Gastrocnemius medialis (tissue), 4 donors: ENCODE measurements at regions not wholly inside any gene's neighbourhood (a gene's known extent, or its start where the extent isn't known, plus 50 kb on each side); places are given as distances from the start of the nearest gene placed in this dataset.

ENCODE experiments used
- POLR2A ChIP-seq, 2 donors: fragments of 450-650 bp; IDR thresholded peaks; one replicate each; pipeline ENCODE4 v1.6.1; 2017; ENCODE audit warnings: antibody characterized with exemption in 2 of 2, mild to moderate bottlenecking in 2 of 2, moderate library complexity in 2 of 2
- TF ChIP-seq, protein P1 (sequence below), 5 experiments: fragments of 450-650 bp in 3 of 5; fragments of 200-600 bp in 2 of 5; sonication (generic) in 2 of 5; IDR thresholded peaks in 4 of 5; conservative IDR thresholded peaks in 1 of 5; 1 replicate in 4 of 5; 2 replicates in 1 of 5; pipeline ENCODE4 v1.5.1; 2016 to 2019; ENCODE audit warnings: antibody characterized with exemption in 5 of 5, mild to moderate bottlenecking in 3 of 5, moderate library complexity in 3 of 5

DNA sequence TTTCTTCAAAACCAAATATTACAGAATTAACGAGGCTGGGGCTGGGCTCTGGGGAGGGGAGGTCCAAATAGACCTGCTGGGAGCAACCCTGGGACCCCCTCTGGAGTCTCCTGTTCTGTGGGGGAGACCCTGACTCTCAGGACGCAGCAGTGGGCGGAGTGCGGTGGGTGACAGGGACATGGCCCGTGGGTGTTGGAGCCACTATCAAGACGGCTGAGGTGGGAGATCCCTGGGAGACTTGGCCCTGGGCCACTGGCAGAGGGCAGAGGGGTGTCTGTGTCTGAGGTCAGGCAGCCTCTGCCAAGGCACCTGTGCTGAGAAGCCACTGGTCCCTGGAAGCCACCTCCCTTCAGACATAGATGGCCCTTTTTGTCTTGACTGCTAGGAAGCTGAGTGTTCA, 79.5 kb upstream of the CTDP1 start:
- no peak for TF ChIP-seq POLR2A (IDR thresholded peaks at IDR 0.05)
- TF ChIP-seq, protein P1, sequence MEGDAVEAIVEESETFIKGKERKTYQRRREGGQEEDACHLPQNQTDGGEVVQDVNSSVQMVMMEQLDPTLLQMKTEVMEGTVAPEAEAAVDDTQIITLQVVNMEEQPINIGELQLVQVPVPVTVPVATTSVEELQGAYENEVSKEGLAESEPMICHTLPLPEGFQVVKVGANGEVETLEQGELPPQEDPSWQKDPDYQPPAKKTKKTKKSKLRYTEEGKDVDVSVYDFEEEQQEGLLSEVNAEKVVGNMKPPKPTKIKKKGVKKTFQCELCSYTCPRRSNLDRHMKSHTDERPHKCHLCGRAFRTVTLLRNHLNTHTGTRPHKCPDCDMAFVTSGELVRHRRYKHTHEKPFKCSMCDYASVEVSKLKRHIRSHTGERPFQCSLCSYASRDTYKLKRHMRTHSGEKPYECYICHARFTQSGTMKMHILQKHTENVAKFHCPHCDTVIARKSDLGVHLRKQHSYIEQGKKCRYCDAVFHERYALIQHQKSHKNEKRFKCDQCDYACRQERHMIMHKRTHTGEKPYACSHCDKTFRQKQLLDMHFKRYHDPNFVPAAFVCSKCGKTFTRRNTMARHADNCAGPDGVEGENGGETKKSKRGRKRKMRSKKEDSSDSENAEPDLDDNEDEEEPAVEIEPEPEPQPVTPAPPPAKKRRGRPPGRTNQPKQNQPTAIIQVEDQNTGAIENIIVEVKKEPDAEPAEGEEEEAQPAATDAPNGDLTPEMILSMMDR (IDR thresholded peaks at IDR 0.05 in 4 of 5, conservative IDR thresholded peaks at IDR 0.05 in 1 of 5): no peak
